DND-41 (cell line): ENCODE measurements at regions not wholly inside any gene's neighbourhood (a gene's known extent, or its start where the extent isn't known, plus 50 kb on each side); places are given as distances from the start of the nearest gene placed in this dataset.

Experiments used
- EZH2 ChIP-seq: IDR thresholded peaks from 3 replicates; pipeline ENCODE4 v1.6.1; 2012; ENCODE audit warnings: borderline replicate concordance, low read depth, mild to moderate bottlenecking, moderate library complexity, low read length, inconsistent platforms; ENCODE audit not compliant: severe bottlenecking
- TF ChIP-seq, protein P1 (sequence below): IDR thresholded peaks from 2 replicates; pipeline ENCODE4 v1.5.1; 2012; ENCODE audit warnings: borderline replicate concordance, low read length, moderate library complexity, mild to moderate bottlenecking; ENCODE audit not compliant: poor library complexity, severe bottlenecking; ENCODE audit errors: extremely low read depth

DNA sequence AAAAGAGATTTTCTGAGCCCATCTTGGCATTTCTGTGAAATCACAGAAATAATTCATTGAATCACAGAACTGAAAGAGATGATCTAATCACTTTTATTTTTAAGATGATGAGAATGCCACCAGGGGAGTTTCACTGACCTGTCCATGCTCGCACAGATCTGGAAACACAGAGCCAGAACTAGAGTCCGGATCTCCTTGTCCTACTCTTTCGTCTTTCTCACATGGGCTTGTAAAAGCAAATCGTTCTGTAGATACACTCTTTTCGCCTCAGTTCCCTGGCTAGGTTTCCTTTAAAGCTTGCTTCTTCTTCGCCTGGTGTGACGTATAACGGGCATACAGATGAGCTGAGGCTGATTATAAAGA, 122.5 kb upstream of the SPRED1 start:
- TF ChIP-seq, protein P1, sequence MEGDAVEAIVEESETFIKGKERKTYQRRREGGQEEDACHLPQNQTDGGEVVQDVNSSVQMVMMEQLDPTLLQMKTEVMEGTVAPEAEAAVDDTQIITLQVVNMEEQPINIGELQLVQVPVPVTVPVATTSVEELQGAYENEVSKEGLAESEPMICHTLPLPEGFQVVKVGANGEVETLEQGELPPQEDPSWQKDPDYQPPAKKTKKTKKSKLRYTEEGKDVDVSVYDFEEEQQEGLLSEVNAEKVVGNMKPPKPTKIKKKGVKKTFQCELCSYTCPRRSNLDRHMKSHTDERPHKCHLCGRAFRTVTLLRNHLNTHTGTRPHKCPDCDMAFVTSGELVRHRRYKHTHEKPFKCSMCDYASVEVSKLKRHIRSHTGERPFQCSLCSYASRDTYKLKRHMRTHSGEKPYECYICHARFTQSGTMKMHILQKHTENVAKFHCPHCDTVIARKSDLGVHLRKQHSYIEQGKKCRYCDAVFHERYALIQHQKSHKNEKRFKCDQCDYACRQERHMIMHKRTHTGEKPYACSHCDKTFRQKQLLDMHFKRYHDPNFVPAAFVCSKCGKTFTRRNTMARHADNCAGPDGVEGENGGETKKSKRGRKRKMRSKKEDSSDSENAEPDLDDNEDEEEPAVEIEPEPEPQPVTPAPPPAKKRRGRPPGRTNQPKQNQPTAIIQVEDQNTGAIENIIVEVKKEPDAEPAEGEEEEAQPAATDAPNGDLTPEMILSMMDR = no peak
- TF ChIP-seq EZH2 = no peak
